ENCODE measurements at regions not wholly inside any gene's neighbourhood (a gene's known extent, or its start where the extent isn't known, plus 50 kb on each side); places are given as distances from the start of the nearest gene placed in this dataset.

DNA sequence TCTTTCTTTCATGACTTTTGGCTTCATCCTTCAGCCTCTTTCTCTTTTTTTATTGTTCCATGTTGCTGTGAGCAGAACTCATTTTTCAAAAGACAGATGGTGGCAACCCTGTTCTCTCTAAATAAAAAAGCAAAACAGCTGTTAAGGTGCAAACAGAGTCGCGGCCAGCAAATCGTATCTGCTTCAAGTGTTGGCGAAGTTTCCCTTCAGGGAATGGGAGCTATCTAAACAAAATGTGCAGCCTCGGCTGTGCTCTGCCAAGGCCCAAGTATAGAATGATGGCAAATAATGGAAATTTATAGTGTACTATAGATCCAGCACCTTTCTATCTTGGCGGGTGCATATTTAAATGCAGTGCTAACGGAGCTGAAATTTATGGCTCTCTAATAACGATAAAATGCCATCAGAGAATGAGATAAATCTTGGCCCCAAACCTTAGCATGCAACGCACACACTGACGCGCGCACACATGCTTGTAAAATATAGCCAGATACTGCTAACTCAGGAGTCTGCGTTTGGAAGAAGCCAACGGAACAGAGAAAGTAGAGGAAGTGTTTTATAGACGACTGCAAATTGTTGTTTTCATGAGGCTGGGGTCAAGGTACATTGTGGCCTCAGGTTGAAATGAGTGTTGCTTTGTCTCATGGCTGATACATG lies 315.5 kb upstream of the RBFOX1 start:
- DNase-seq (ENCODE audit: low read depth in 1 of 2, low spot score in 1 of 2) = no peak

DNA sequence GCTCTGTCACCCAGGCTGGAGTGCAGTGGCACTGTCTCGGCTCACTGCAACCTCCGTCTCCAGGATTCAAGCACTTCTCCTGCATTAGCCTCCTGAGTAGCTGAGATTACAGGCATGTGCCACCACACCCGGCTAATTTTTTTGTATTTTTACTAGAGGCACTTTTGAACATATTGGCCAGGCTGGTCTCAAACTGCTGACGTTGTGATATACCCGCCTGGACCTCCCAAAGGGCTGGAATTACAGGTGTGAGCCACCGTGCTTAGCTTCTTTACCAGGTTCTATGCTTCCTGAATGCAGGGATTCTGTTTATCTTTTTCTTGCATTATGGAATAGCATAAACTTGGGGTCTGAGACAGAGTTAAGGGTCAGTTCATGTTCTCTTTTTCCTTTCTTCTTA lies 317.9 kb upstream of the RBFOX1 start:
- no peak for DNase-seq (ENCODE audit: low read depth in 1 of 2, low spot score in 1 of 2)

DNA sequence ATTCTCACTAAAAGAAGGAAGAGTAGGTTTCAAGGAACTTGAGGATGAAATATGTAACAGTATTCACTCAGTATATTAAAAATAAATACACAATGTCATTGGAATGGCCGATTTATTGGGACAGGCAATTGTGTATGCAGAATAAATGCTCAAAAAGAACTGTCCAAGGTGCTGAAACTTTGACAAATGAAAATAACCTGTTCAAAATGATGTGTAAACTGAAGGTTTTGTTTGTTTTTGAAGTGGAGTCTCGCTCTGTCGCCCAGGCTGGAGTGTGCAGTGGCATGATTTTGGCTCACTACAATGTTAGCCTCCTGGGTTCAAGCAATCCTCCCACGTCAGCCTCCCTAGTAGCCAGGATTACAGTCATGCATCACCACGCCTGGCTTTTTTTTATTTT lies 318.7 kb upstream of the RBFOX1 start:
- DNase-seq (ENCODE audit: low read depth in 1 of 2, low spot score in 1 of 2) = no peak

DNA sequence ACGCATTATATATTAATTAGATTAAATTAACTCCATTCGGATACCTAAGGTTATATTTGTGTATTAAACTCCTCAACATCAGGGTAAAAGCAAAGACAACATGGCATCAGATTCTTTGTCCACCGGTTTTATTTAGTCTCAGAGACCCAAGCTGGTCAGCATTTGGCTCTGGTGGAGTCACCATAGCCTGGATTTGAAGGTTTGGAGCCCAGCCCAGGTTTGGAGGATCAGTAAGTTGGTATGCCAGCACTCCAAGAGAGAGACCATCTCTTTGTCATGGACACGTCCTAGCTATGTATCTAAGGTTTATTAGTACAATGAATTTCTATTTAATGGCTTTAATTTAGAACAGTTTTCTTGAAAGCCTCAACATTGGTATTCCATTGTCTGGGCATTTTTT lies 328.4 kb upstream of the RBFOX1 start:
- no peak for DNase-seq (ENCODE audit: low read depth in 1 of 2, low spot score in 1 of 2)

DNA sequence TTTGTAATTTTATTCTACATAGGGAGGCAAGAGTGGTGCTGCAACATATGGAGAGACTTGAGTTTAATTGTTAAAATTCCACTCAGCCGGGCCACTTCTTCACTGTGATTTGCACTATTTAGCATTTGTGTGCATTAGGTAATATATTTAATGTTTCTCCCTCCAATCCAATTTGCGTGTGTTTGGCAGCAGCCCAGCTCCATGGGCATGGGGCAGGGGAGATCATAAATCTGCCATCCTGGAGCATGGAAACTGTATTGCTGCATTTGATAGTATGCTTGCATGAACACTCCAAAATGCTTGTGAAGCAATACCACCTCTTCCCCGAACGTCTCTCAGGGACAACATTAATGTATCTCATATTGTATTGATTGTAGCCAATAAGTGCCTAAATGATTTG lies 339.1 kb upstream of the RBFOX1 start:
- DNase-seq (ENCODE audit: low read depth in 1 of 2, low spot score in 1 of 2) = no peak

DNA sequence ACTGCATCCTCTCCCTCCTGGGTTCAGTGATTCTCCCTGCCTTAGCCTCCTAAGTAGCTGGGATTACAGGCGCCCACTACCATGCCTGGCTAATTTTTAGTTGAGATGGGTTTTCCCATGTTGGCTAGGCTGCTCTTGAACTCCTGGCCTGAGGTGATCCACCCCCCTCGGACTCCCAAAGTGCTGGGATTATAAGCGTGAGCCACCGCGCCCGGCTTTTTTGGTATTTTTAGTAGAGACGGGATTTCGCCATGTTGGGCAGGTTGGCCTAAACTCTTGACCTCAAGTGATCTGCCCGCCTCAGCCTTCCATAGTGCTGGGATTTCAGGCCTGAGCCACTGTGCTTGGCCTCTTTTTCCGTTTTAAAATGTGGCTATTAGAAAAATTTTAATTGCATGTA lies 343.8 kb upstream of the RBFOX1 start:
- DNase-seq (ENCODE audit: low read depth in 1 of 2, low spot score in 1 of 2) = no peak

DNA sequence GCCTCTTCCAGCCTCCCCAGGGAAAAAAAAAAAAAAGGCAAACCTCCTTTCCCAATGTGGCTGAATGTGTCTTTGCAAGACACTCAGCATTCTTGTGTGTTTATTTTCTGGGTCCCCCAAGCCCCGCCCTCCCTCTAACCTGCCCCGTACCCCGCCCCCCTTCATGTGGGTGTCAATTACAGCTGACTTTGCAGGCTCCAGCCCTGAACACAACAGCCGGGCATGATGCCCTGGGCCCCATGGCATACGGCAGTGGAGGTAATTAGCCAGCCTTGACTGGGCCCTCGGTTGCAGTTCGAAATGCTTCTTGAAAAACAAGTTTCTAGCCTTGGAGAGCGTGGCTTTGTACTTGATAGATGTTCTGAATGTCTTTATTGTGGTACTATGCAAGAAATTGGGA lies 354.7 kb upstream of the RBFOX1 start:
- no peak for DNase-seq (ENCODE audit: low read depth in 1 of 2, low spot score in 1 of 2)

DNA sequence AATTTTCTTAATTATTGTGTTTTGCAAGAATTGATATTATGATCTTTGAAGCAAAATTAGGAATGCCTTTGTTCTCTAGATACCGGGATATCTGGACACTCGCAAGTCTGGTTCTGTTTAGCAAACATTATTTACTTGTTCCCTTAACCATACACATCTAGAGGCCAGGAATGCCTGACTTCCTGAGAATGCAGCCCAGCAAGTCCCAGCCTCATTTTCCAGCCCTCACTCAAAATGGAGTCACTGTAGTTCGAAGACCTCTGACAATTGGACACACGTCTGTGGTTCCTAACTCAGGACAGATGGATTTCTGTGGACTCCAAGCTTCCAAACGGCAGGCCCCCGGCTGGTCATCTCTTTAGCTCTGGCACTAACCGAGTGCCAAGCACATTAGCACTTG lies 355.4 kb upstream of the RBFOX1 start:
- DNase-seq (ENCODE audit: low read depth in 1 of 2, low spot score in 1 of 2) = no peak

- DNase-seq (ENCODE audit: low read depth in 1 of 2, low spot score in 1 of 2) = no peak
Observed at GRCh38 chr16:6976716-6977115, 355.9 kb upstream of the RBFOX1 start.

- no peak for DNase-seq (ENCODE audit: low read depth in 1 of 2, low spot score in 1 of 2)
Observed at GRCh38 chr16:6970171-6970857, 362.3 kb upstream of the RBFOX1 start.

DNA sequence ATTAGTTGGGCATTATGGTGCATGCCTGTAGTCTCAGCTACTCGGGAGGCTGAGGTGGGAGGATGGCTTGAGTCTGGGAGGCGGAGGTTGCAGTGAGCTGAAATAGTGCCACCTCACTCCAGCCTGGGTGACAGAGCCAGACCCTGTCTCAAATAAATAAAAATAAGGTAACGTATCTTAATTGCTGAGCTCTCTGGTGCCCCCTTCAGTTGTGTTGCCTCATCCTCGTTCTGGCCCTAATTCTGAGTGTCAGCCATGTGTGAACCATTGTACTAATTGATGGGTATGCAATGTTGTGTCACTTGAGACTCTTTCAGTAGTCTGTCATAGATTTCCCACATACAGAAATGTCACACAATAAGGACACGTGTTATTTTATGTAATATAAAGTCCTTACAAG lies 363.1 kb upstream of the RBFOX1 start:
- no peak for DNase-seq (ENCODE audit: low read depth in 1 of 2, low spot score in 1 of 2)

DNA sequence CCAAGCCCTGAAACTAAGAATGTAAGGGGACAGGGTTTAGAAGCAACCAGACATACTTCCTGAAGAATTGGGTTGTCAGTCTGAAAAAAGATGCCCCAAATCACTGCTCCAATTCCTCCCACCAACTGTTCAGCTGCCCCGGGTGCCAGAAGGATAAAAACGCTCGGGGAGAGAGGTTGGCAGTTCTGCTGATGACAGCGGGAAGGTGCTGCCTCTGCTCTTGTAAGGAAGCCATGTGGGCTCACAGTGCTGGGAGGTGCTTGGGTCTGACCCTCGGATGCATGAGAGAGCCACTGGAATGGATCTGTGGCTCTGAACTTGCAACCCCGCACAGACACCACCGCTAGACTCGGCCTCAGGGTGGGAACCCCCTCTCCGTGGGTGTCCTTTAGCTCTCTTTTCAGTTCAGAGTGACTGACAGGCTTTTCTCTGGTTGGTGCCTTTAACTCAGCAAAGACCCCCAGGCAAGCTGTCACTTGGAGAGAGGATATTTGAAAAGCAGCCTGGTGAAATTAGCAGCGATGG lies 364.8 kb upstream of the RBFOX1 start:
- no peak for DNase-seq (ENCODE audit: low read depth in 1 of 2, low spot score in 1 of 2)

- DNase-seq (ENCODE audit: low read depth in 1 of 2, low spot score in 1 of 2) = no peak
Observed at GRCh38 chr16:6966925-6967324, 365.7 kb upstream of the RBFOX1 start.

DNA sequence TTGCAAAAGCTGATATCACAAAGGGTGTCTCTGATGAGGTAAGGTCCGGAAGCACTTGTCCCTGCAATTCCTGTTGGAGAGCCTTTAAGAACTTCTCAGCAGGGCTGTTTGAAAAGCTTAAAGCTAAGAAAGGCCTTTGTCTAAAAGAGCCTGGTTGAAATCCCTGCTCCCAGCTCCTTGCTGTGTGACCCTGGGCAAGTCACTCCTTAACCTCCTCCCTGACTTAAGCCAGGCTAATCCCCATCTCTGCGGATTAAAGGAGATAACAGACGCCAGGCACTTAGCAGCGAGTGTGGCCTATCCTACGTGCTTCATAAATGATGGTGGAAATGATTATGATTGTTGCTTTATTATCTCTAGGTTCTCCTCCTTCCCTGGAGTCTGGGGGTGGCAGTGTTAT lies 368.0 kb upstream of the RBFOX1 start:
- no peak for DNase-seq (ENCODE audit: low read depth in 1 of 2, low spot score in 1 of 2)

DNA sequence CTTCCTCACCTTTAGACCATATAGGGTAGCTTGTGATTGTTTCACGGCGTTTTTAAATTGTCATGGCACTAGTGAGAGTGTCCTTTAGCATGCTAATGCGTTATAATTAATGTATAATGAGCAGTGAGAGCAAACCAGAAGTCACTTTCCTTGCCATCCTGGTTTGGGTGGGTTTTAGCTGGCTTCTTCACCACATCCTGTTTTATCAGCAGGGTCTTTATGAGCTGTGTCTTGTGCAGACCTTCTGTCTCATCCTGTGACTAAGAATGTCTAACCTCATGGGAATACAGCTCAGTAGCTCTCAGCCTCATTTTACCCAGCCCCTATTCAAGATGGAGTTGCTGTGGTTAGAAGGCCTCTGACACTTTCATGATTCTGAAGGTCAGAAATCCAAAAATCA lies 370.9 kb upstream of the RBFOX1 start:
- no peak for DNase-seq (ENCODE audit: low read depth in 1 of 2, low spot score in 1 of 2)

GRCh38 chr16:6958184-6958583 lies 374.5 kb upstream of the RBFOX1 start:
- no peak for DNase-seq (ENCODE audit: low read depth in 1 of 2, low spot score in 1 of 2)

GRCh38 chr16:6957681-6958080 lies 375.0 kb upstream of the RBFOX1 start:
- no peak for DNase-seq (ENCODE audit: low read depth in 1 of 2, low spot score in 1 of 2)

GRCh38 chr16:6956511-6956910 lies 376.1 kb upstream of the RBFOX1 start:
- DNase-seq (ENCODE audit: low read depth in 1 of 2, low spot score in 1 of 2) = no peak

DNA sequence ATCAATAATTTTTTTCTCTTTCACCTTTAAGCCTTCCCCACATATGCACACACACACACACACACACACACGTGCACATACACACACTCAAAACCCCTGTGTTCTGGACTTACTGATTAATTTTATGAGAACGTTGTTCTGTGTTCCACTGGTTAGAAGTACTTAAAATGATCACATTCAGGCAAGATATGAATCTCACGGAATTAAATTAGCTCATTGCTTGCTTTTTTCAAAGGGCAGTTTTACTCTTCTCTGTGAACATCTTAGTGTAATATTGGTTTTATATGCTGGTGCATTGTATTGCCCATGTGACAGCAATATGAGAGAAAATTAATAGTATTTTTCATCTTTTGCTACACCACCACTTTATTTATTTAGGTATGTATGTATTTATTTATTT lies 377.3 kb upstream of the RBFOX1 start:
- DNase-seq (ENCODE audit: low read depth in 1 of 2, low spot score in 1 of 2) = no peak

DNA sequence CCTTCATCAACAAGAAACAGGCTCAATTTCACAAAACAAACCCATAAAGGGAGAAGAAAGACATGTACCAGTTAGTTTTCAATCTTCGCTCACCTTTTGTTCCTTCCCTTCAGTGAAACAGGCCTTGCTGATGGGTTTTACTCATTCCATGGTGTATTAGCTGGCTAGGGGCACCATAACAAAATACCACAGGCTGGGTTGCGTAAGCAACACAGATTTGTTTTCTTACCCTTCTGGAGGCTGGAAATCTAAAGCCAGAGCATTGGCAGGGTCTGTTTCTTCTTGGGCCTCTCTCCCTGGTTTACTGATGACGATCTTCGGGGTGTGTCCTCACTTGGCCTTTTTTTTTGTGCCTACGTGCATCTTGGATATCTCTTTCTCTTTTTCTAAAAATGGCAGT lies 383.4 kb upstream of the RBFOX1 start:
- DNase-seq (ENCODE audit: low read depth in 1 of 2, low spot score in 1 of 2) = no peak

GRCh38 chr16:6947291-6947690 lies 385.4 kb upstream of the RBFOX1 start:
- no peak for DNase-seq (ENCODE audit: low read depth in 1 of 2, low spot score in 1 of 2)

DNA sequence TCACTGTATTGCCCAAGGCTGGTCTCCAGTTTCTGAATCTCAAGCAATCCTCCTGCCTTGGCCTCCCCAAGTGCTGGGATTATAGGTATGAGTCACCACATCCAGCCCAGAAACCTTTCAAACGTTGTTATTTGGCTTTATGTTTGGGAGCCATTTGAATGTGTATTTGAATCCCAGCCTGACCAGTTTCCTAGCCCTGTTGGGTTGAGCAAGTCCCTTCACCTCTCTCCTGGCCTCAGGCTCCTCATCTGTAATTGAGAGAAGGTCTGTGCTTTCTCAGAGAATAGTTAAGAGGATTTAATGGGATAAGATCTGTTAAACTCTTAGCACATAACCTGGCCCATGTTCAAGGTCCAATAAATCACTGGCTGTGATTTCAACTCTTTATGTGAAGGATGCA lies 385.8 kb upstream of the RBFOX1 start:
- no peak for DNase-seq (ENCODE audit: low read depth in 1 of 2, low spot score in 1 of 2)

GRCh38 chr16:6946106-6946505 lies 386.5 kb upstream of the RBFOX1 start:
- DNase-seq (ENCODE audit: low read depth in 1 of 2, low spot score in 1 of 2) = no peak

Measured in activated T-helper 1 cell treated with anti-CD3 and anti-CD28 coated beads, Interleukin-2, amount 50 U/mL, for 16 hours (primary cell).